Fibroblast of lung (primary cell): ENCODE measurements at regions not wholly inside any gene's neighbourhood (a gene's known extent, or its start where the extent isn't known, plus 50 kb on each side); places are given as distances from the start of the nearest gene placed in this dataset.

Source experiments
- DNase-seq, 2 donors: peaks; one replicate each; pipeline versions ENCODE4 v3.0.0 to v3.0.0-alpha.2; 2010; ENCODE audit warnings: low read depth in 2 of 2
- H2AFZ ChIP-seq: 2 replicates; pipeline ENCODE4 v1.5.1; 2012; ENCODE audit warnings: low read length, control low read depth, inconsistent platforms
- H3K27ac ChIP-seq: 2 replicates; pipeline ENCODE4 v1.5.1; 2011; ENCODE audit warnings: low read length, control low read depth; ENCODE audit not compliant: insufficient read depth
- H3K27me3 ChIP-seq: 2 replicates; pipeline ENCODE4 v1.5.1; 2011; ENCODE audit warnings: mild to moderate bottlenecking, low read length; ENCODE audit not compliant: control insufficient read depth, insufficient read depth
- H3K36me3 ChIP-seq: 2 replicates; pipeline ENCODE4 v1.5.1; 2011; ENCODE audit warnings: low read length; ENCODE audit not compliant: control insufficient read depth, insufficient read depth
- H3K4me1 ChIP-seq: 2 replicates; pipeline ENCODE4 v1.5.1; 2011; ENCODE audit warnings: low read length; ENCODE audit not compliant: control insufficient read depth, insufficient read depth; ENCODE audit errors: extremely low read depth
- H3K4me2 ChIP-seq: 2 replicates; pipeline ENCODE4 v1.5.1; 2011; ENCODE audit warnings: low read length, control low read depth; ENCODE audit not compliant: insufficient read depth; ENCODE audit errors: extremely low read depth
- H3K4me3 ChIP-seq, 4 experiments: fragments of 200-600 bp in 1 of 4; sonication (generic) in 1 of 4; replicated peaks in 1 of 4; 2 replicates each; pipeline ENCODE4 v1.5.1; 2011 to 2016; ENCODE audit warnings: low read length in 4 of 4, low read depth in 3 of 4, mild to moderate bottlenecking in 3 of 4, control low read depth in 2 of 4, inconsistent platforms in 1 of 4, mixed read lengths in 1 of 4; ENCODE audit not compliant: insufficient read depth in 1 of 4; ENCODE audit errors: control extremely low read depth in 1 of 4
- H3K79me2 ChIP-seq: 2 replicates; pipeline ENCODE4 v1.5.1; 2012; ENCODE audit warnings: mild to moderate bottlenecking, low read length, inconsistent platforms; ENCODE audit not compliant: control insufficient read depth, insufficient read depth
- H3K9ac ChIP-seq: 2 replicates; pipeline ENCODE4 v1.5.1; 2011; ENCODE audit warnings: mild to moderate bottlenecking, low read length, control low read depth; ENCODE audit not compliant: insufficient read depth
- H3K9me3 ChIP-seq: 2 replicates; pipeline ENCODE4 v1.5.1; 2012; ENCODE audit warnings: low read depth, low read length; ENCODE audit not compliant: control insufficient read depth, insufficient read depth
- H4K20me1 ChIP-seq: 2 replicates; pipeline ENCODE4 v1.5.1; 2011; ENCODE audit warnings: low read length; ENCODE audit not compliant: control insufficient read depth, insufficient read depth; ENCODE audit errors: extremely low read depth
- CTCF ChIP-seq, 2 donors: IDR thresholded peaks in 1 of 2; conservative IDR thresholded peaks in 1 of 2; 1 replicate in 1 of 2; 2 replicates in 1 of 2; pipeline ENCODE4 v1.5.1; 2011 to 2012; ENCODE audit warnings: low read length in 2 of 2, control low read depth in 1 of 2, inconsistent platforms in 1 of 2, low read depth in 1 of 2, mild to moderate bottlenecking in 1 of 2
- EZH2 ChIP-seq: IDR thresholded peaks from 2 replicates; pipeline ENCODE4 v1.5.1; 2012; ENCODE audit warnings: low read length, control low read depth, mild to moderate bottlenecking; ENCODE audit errors: missing control alignments

DNA sequence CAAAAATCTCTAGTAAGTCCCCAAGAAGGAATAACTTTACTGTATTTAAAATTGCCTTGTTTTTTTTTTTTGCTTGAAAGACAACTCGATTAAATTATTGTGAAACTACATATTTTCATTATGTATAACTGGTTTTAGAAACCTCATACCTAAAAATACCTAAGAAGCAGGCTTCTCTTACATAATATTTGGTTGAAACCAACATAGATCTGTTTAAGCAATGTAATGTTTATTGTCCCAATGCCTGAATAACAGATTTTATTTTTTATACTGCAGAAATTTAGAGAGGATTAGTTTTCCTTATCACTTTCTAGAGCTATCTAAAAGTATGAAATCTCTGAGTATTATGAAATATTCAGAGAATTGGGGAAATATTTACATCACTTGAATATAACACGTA lies 78.5 kb upstream of the CHRM3 start:
- Histone ChIP-seq H3K79me2 (no peaks in the 10 kb centered on the region), H2AFZ (no peak overlapping the region), H3K4me2 (no peak overlapping the region), H3K4me1 (no peaks in the 10 kb centered on the region), H3K9me3 (no peaks in the 10 kb centered on the region), H3K27me3 (no peaks in the 10 kb centered on the region), H3K27ac (no peak overlapping the region), H3K36me3 (no peaks in the 10 kb centered on the region), H3K4me3 (no peak overlapping the region), H3K9ac (no peak overlapping the region), H4K20me1 (no peaks in the 10 kb centered on the region)
- no peak for DNase-seq
- TF ChIP-seq CTCF (conservative IDR thresholded peaks at IDR 0.05 in 1 of 2, IDR thresholded peaks at IDR 0.05 in 1 of 2; ENCODE audit: low read depth in 1 of 2, low read length in 2 of 2) (no peak), EZH2 (no peak)

DNA sequence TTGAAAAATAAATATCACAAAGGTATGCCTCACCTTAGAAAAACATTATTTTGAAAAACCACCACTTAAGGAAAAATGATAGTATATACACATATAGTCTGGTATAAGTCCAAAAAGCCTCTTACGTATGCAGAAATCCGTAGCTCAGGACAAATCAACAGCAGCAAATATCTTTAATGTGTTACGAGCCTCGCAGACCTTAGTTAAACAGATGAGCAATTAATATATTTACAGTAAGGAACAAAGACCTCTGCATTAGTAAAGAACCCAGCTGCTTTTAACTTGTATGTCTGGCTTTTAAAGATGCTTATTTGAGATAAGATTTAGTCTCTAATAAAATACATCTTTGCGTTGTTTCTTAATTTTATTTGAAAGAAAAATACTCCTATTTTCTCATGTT lies 79.9 kb upstream of the CHRM3 start:
- Histone ChIP-seq H3K4me1 (no peaks in the 10 kb centered on the region), H3K36me3 (no peaks in the 10 kb centered on the region), H2AFZ (no peak overlapping the region), H3K4me2 (no peak overlapping the region), H3K9me3 (no peaks in the 10 kb centered on the region), H3K27ac (no peak overlapping the region), H4K20me1 (no peaks in the 10 kb centered on the region), H3K4me3 (no peak overlapping the region), H3K27me3 (no peaks in the 10 kb centered on the region), H3K79me2 (no peaks in the 10 kb centered on the region), H3K9ac (no peak overlapping the region)
- TF ChIP-seq CTCF (conservative IDR thresholded peaks at IDR 0.05 in 1 of 2, IDR thresholded peaks at IDR 0.05 in 1 of 2; ENCODE audit: low read depth in 1 of 2, low read length in 2 of 2) = no peak
- TF ChIP-seq EZH2 = no peak
- no peak for DNase-seq

DNA sequence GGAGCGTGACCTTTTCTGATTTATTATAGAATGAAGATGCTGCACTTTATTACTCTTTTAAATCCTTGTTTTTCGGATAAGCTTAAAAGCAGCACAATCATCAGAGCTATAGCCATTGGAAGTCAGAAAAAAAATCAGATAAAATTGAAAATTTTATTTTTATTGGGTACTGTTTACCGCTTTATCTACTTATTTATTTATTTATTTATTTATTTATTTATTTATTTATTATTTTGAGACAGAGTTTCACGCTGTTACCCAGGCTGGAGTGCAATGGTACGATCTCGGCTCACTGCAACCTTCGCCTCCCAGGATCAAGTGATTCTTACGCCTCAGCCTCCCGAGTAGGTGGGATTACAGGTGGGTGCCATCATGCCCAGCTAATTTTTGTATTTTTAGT lies 83.1 kb upstream of the CHRM3 start:
- no peak overlapping the region for H3K4me2 ChIP-seq
- no peaks in the 10 kb centered on the region for H3K9me3 ChIP-seq
- no peak overlapping the region for H2AFZ ChIP-seq
- H4K20me1 ChIP-seq = no peaks in the 10 kb centered on the region
- no peak overlapping the region for H3K9ac ChIP-seq
- TF ChIP-seq EZH2 (no peak), CTCF (conservative IDR thresholded peaks at IDR 0.05 in 1 of 2, IDR thresholded peaks at IDR 0.05 in 1 of 2; ENCODE audit: low read depth in 1 of 2, low read length in 2 of 2) (no peak)
- no peaks in the 10 kb centered on the region for H3K27me3 ChIP-seq
- H3K36me3 ChIP-seq = no peaks in the 10 kb centered on the region
- DNase-seq = no peak
- H3K4me1 ChIP-seq = no peaks in the 10 kb centered on the region
- no peak overlapping the region for H3K4me3 ChIP-seq
- no peaks in the 10 kb centered on the region for H3K79me2 ChIP-seq
- no peak overlapping the region for H3K27ac ChIP-seq
